Lung (tissue), 11 donors: ENCODE measurements at regions not wholly inside any gene's neighbourhood (a gene's known extent, or its start where the extent isn't known, plus 50 kb on each side); places are given as distances from the start of the nearest gene placed in this dataset.

Experiments
- ATAC-seq: fragments of 200-7000 bp; cut with Tn5 transposase; one replicate; pipeline ENCODE4 v1.9.1; 2020; ENCODE audit warnings: moderate number of reproducible peaks; ENCODE audit not compliant: insufficient read depth, low FRiP score
- DNase-seq, 3 donors: peaks; one replicate each; pipeline ENCODE4 v3.0.0-alpha.2; 2013 to 2017
- H3K27ac ChIP-seq, 2 donors: one replicate each; pipeline ENCODE4 v1.5.1; 2013; ENCODE audit warnings: mild to moderate bottlenecking in 2 of 2, moderate library complexity in 2 of 2, control low read depth in 1 of 2, inconsistent platforms in 1 of 2, low read depth in 1 of 2, low read length in 1 of 2
- H3K27me3 ChIP-seq, 3 donors: one replicate each; pipeline ENCODE4 v1.5.1; 2013; ENCODE audit warnings: low read length in 2 of 3; ENCODE audit not compliant: control insufficient read depth in 3 of 3, insufficient read depth in 3 of 3
- H3K36me3 ChIP-seq, 4 donors: one replicate each; pipeline ENCODE4 v1.5.1; 2013; ENCODE audit warnings: low read length in 4 of 4, mild to moderate bottlenecking in 1 of 4, moderate library complexity in 1 of 4; ENCODE audit not compliant: control insufficient read depth in 4 of 4, insufficient read depth in 4 of 4
- H3K4me1 ChIP-seq, 5 donors: one replicate each; pipeline ENCODE4 v1.5.1; 2013; ENCODE audit warnings: low read length in 5 of 5, mild to moderate bottlenecking in 2 of 5, moderate library complexity in 1 of 5; ENCODE audit not compliant: control insufficient read depth in 5 of 5, insufficient read depth in 5 of 5
- H3K4me3 ChIP-seq: one replicate; pipeline ENCODE4 v1.5.1; 2013; ENCODE audit warnings: mild to moderate bottlenecking, control low read depth, moderate library complexity
- H3K9ac ChIP-seq, 2 donors: one replicate each; pipeline ENCODE4 v1.5.1; 2013; ENCODE audit warnings: low read length in 2 of 2, control low read depth in 1 of 2; ENCODE audit not compliant: insufficient read depth in 1 of 2
- H3K9me3 ChIP-seq, 4 donors: one replicate each; pipeline ENCODE4 v1.5.1; 2013; ENCODE audit warnings: low read length in 3 of 4, mild to moderate bottlenecking in 1 of 4, moderate library complexity in 1 of 4; ENCODE audit not compliant: control insufficient read depth in 4 of 4, insufficient read depth in 3 of 4
- CTCF ChIP-seq: IDR thresholded peaks from 2 replicates; pipeline ENCODE4 v1.5.1; 2012; ENCODE audit warnings: mild to moderate bottlenecking; ENCODE audit errors: control extremely low read depth, extremely low read depth
- WGBS, 2 donors: extraction: QIAGEN DNeasy Blood & Tissue Kit; methylation state at CpG; one replicate each; pipeline ENCODE4 v1.1.7; 2013; 5-methylcytosine and 5-hydroxymethylcytosine counted together
- donor health status: control.
- donor health status: control.
- donor health status: Bipolar disorder and iron deficiency.
- donor health status: healthy.
- donor health status: DM: yes; HTN: yes; CAD: no.

- H3K36me3 ChIP-seq = no peaks in the 10 kb centered on the region
- no peaks in the 10 kb centered on the region for H3K4me1 ChIP-seq
- DNase-seq (no peak), ATAC-seq (no peak)
- WGBS, 2 donors = 90 to 92% methylated on average over 3 of the region's 3 CpGs
- TF ChIP-seq CTCF = no peak
- H3K9me3 ChIP-seq = peaks cover 0 to 10% (median under 1%) of the 10 kb centered on the region in 4 donors
- H3K4me3 ChIP-seq = no peak overlapping the region
- no peak overlapping the region for H3K9ac ChIP-seq
- no peaks in the 10 kb centered on the region for H3K27me3 ChIP-seq
- H3K27ac ChIP-seq = no peak overlapping the region
Observed at GRCh38 chr4:37517326-37517725, 168.8 kb downstream of the RELL1 start.

- Histone ChIP-seq H3K27ac (no peak overlapping the region), H3K9me3 (peaks cover 0 to 10% (median 2%) of the 10 kb centered on the region in 4 donors), H3K9ac (no peak overlapping the region), H3K4me1 (no peaks in the 10 kb centered on the region), H3K36me3 (no peaks in the 10 kb centered on the region), H3K4me3 (no peak overlapping the region), H3K27me3 (no peaks in the 10 kb centered on the region)
- WGBS, 2 donors = 75 to 94% methylated on average over 7 of the region's 7 CpGs
- TF ChIP-seq CTCF = no peak
- no peak for ATAC-seq
- no peak for DNase-seq
Observed at GRCh38 chr4:37516057-37516775, 170.0 kb downstream of the RELL1 start.

- Histone ChIP-seq H3K9ac (no peak overlapping the region), H3K4me3 (no peak overlapping the region), H3K36me3 (no peaks in the 10 kb centered on the region), H3K27me3 (no peaks in the 10 kb centered on the region), H3K9me3 (peaks cover 0 to 10% (median 2%) of the 10 kb centered on the region in 4 donors), H3K4me1 (no peaks in the 10 kb centered on the region), H3K27ac (no peak overlapping the region)
- TF ChIP-seq CTCF = no peak
- DNase-seq (no peak), ATAC-seq (no peak)
Observed at GRCh38 chr4:37510626-37511025, 175.6 kb downstream of the RELL1 start.

GRCh38 chr4:37503261-37503660 is 182.9 kb downstream of the RELL1 start:
- H3K4me3 ChIP-seq = no peak overlapping the region
- H3K4me1 ChIP-seq = peaks cover 0 to 3% (median 0%) of the 10 kb centered on the region in 5 donors
- H3K27ac ChIP-seq = no peak overlapping the region
- DNase-seq (no peak), ATAC-seq (no peak)
- peaks cover 0 to 11% (median 0%) of the 10 kb centered on the region in 4 donors for H3K9me3 ChIP-seq
- no peaks in the 10 kb centered on the region for H3K27me3 ChIP-seq
- no peak for TF ChIP-seq CTCF
- H3K36me3 ChIP-seq = no peaks in the 10 kb centered on the region
- no peak overlapping the region for H3K9ac ChIP-seq
